SU-DHL-6 (cell line): ENCODE measurements at regions not wholly inside any gene's neighbourhood (a gene's known extent, or its start where the extent isn't known, plus 50 kb on each side); places are given as distances from the start of the nearest gene placed in this dataset.

Source experiments
- EZH2phosphoT487 ChIP-seq: fragments of 200-600 bp; sonication (generic), shearing (Covaris generic); conservative IDR thresholded peaks from 2 replicates; pipeline ENCODE4 v1.6.1; 2018; ENCODE audit warnings: mild to moderate bottlenecking, antibody characterized with exemption, low read length, moderate library complexity, mixed read lengths
- TF ChIP-seq, protein P1 (sequence below): fragments of 200-600 bp; sonication (generic); IDR thresholded peaks from one replicate; pipeline ENCODE4 v1.5.1; 2017; ENCODE audit warnings: antibody characterized with exemption, mild to moderate bottlenecking, low read length, moderate library complexity; ENCODE audit not compliant: insufficient read depth, poor library complexity, severe bottlenecking

DNA sequence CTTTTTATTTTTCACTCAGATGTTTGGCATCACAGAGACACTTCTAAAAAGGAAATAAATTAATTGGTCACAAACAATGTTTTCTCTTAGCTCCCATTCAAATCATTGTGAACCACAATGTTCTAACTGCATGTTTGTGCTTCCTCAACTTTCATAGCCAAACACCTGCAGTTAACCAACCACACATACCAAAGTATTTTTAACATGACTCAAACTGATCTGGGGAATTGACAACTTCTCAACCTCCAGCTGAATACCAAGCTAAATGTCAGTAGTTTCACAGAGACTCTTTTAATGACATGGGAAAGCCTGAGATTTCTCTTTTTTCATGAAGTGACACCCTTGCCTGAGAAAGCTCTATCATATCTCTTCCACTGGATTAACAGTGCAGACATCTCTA, 217.9 kb upstream of the MME start:
- TF ChIP-seq, protein P1, sequence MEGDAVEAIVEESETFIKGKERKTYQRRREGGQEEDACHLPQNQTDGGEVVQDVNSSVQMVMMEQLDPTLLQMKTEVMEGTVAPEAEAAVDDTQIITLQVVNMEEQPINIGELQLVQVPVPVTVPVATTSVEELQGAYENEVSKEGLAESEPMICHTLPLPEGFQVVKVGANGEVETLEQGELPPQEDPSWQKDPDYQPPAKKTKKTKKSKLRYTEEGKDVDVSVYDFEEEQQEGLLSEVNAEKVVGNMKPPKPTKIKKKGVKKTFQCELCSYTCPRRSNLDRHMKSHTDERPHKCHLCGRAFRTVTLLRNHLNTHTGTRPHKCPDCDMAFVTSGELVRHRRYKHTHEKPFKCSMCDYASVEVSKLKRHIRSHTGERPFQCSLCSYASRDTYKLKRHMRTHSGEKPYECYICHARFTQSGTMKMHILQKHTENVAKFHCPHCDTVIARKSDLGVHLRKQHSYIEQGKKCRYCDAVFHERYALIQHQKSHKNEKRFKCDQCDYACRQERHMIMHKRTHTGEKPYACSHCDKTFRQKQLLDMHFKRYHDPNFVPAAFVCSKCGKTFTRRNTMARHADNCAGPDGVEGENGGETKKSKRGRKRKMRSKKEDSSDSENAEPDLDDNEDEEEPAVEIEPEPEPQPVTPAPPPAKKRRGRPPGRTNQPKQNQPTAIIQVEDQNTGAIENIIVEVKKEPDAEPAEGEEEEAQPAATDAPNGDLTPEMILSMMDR = no peak
- TF ChIP-seq EZH2phosphoT487 = no peak
